ENCODE measurements at regions not wholly inside any gene's neighbourhood (a gene's known extent, or its start where the extent isn't known, plus 50 kb on each side); places are given as distances from the start of the nearest gene placed in this dataset.
A peak's percentile ranks its signal among the peaks of the same experiment; 100 is the strongest.
"Not testable (repeated sequence)": the region's sequence is repeated elsewhere in the genome, so short reads cannot be mapped to it uniquely, and the experiment has no call there.

DNA sequence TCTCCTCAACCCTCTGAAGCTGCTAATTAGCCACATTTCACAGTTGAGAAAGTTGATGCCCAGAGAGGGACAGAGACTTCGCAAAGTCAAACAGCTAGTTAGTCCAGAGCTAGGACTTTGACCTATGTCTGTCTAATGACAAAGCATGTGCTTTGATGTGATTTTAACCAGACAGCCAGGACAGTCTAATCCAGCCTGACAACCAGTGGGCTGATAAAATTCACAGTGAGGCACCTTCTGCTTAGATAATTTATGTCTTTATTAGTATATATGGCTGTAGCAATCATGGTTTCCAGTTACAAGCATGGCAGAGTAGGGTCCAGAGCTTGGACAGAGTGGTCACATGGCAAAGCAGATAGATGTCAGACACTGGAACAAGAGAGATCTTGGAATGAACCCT, 133.6 kb upstream of the C1QTNF7 start:
- no peak for DNase-seq

DNA sequence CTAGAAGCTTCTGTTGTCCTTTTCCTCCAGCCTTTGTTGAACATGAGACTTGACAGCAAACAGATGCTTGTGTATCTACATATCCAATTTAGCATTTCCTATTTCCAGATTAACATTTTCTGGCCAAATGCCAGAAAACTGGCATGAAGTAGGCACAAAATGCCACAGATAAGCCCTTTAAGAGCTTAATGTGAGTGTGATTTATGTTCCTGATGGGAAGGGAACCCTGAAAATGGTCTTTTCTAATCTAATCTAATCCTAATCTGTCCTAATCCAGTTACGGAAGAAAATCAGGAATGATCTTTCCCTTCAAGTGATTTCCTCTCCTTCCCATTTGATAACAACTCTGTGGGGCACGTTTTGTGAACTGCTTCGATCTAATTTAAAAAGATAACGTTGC, 133.0 kb upstream of the C1QTNF7 start:
- no peak for DNase-seq

DNA sequence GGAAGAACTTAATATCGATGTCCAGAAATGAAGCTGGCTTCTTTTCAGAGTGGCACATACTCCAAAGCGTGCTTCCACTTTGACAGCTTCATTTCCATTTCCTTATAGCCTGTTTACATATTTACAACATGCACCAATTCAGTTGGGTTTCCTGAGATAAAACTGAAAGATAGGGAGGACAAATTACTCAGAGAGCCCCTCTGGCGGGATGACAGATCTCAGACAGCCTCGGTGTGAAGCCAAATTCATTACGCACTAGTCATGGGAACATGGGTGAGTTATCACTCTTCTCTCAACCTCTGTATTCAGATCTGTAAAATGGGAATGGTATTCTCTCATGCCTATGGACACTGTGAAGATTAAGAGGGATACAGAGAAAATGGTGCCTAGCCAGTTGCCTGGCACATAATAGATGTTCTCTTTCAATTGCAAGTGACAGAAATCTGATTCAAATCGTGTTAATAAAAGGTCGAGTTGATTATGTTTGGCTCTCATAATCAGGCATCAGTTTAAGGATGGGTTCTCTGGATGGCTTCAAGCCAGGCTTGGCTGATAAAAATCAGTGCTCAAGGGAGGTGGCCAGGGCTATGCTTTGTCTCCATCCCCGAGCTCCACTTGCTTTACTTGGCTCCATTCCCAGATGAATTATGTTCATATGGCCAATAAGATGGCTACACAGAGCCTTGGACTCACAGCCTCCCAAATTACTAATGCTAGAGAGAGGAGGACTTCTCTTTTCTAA, 132.2 kb upstream of the C1QTNF7 start:
- DNase-seq = peak; percentile 36

DNA sequence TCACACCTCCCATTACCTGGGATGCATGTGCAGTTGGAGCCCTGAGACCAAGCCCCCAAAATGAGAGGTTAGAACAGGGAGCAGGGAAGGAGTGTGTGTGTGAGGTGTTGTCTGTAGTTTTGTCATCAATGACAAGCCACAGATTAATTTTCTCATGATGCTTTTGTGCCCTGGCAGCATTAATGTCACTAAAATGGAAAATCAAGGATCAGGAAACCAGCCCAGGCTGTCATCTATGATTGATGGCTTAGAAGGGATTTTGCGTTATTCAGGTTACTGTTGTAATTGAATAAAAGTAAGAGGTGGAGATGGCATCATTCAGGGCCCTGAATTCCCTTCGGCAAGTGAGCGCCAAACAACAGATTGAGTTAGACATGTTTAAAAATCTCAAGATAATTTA, 130.5 kb upstream of the C1QTNF7 start:
- DNase-seq = no peak

DNA sequence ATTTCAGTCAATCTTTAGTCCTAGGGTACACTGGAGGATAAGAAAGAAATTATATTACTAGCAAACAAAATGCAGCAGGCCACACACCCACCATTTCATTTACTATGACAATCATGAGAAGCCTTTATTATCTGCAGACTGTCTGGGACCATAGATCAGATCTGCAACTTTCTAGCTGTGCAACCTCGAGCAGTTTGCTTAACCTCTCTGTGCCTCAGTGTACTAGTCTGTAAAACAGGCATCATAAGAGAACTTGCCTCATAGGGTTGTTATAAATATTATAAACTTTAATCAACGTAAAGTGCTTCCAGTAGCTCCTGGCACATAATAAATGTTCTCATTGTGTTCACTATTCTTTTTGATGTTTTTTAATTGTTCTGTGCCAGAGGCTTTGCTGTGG, 128.2 kb upstream of the C1QTNF7 start:
- no peak for DNase-seq

DNA sequence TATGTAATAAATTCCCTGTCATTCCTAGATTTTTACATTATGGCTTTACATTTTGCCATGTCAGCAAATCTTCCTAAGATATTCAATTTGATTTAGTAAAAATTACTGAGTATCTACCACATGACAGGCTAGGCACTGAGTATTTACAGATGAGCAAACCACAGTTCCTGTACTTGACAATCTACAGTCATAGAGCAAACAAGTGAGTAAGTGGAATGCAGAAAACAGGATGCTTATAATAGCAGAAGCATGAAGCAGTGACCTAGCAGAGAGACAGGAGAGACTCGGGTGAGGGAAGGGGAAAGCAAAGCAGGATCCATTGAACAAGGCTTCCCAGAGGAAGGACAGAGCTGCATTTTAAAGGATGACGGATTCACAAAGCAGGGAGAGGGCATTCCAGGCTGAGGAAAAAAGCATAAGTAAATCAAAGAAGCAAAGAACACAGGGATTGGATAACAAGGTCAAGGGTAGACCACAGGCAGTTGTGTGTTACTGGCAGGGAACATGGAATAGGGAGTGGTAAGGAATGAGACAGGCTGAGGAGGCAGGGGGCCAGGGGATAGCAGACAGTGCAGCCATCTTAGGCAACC, 124.7 kb upstream of the C1QTNF7 start:
- DNase-seq = peak; percentile 93

DNA sequence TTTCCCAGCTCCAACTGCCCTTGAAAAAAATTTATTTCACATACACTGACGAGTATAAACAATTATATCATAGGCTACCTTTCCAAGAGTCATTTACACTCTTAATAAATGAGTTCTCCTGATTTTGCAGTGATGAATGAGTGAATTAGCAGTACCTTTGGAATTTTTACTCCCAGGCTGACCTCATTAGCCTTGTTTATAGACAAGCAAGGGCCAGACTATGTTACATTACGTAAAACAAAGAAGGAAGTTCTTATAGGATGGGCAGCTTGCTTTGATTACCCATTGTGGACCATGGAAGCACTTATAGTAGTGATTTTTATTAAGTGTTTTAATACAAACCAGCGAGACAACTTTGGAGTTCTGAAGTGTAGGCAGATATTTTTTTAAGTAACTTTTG, 112.9 kb upstream of the C1QTNF7 start:
- DNase-seq = peak; percentile 39

DNA sequence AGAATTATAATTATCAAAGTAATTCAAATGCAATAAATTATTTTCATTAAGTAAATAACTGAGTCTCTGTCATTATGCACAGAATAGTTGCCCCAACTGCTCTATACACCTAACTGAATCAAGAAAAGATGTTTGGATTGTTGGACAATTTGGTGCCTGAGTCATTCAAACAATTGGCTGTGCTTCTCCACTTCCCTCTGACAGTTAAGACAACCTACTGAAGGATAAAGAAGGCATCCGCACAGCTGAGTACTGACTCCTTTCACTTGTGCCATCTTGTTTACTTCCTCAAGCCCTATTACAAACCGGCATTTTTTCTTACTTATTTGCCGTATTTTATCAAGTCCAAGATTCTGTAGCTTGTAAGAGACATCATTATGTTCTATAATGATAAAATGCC, 110.6 kb upstream of the C1QTNF7 start:
- peak; percentile 31 for DNase-seq

DNA sequence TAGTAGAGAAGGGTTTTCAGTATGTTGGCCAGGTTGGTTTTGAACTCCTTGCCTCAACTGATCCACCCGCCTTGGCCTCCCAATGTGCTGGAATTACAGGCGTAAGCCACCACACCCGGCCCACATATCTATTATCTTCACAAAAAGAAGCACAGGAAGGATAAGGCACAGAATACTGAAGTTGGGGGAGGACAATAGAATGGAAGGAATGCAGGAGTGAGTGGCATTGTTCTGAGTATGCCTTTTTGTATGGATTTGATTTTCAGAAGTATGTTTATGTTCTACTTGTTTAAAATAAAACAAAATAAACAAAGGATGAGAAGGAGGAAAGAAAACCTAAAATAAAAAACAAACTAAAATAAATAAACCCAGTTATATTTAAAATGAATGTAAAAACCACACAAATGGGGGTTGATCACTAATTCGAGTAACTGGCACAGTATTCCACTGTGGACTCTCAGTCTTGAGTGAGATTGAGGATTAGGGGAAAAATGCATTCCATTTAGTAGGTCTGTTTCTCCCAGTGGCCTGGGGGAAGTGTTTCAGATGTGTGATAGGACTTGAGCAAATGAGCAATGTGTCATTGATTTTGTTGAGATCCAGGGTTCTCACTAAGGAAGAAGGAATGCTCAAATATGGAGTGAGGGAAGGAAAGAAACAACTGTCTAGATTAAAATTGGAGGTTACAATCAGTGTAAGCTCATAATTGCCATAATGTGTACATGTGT, 109.0 kb upstream of the C1QTNF7 start:
- peak; percentile 77 for DNase-seq

DNA sequence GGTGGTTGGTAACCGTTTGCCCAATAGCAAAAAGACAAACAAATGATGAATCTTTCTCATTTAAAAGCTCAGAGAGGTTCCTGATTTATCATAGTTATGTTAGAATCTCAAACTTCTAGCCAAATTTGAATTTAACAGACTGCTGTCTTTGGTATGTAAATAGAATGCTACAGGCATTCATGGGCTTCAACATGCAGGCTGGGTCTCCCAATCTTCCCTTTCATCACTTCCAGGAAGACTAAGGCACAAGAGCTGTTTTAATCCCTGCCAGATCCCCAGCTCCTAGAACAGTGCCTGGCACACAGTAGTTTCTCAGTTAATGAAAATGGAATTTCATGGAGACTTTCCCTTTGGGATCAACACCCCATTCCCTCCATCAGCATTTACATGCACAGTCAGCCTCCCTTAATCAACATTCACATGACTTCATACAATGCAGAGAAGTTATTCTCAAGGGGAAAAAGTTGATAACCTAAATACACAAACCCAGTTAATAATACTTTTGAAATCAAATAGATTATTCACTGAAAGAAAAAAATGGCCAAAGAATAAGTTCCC, 107.6 kb upstream of the C1QTNF7 start:
- DNase-seq = peak; percentile 61

DNA sequence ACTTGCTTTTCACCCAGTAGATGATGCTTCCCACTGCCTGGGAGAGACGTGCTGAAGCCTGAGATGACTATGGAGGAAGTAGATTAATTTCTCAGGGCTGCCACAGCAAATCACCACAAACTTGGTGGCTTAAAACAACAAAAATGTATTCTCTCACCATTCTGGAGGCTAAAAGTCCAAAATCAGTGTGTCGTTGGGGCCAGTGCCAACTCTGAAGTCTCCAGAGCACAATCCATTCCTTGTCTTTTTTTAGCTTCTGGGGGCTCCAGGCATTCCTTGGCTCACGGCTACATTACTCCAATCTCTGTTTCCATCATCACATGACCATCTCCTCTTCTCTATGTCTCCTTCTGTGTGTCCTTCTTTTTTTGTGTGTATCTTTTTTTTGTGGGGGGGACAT, 105.8 kb upstream of the C1QTNF7 start:
- DNase-seq = peak; percentile 66

DNA sequence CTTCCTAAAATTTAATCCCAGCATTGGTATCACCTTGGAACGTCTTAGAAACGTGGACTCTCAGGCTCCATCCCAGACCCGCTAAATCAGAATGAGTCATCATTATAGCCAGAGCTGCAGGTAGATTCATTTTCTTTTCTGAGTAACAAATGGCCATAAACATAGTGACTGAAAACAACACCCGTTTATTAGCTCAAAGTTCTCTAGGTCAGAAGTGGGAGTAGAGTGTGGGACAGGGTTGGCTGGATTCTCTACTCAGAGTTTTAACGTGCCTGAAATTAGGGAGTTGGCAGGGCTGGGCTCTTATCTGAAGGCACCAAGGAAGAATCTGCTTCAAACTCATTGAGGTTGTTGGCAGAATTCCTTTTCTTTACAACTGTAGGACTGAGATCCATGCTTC, 101.8 kb upstream of the C1QTNF7 start:
- DNase-seq = no peak

DNA sequence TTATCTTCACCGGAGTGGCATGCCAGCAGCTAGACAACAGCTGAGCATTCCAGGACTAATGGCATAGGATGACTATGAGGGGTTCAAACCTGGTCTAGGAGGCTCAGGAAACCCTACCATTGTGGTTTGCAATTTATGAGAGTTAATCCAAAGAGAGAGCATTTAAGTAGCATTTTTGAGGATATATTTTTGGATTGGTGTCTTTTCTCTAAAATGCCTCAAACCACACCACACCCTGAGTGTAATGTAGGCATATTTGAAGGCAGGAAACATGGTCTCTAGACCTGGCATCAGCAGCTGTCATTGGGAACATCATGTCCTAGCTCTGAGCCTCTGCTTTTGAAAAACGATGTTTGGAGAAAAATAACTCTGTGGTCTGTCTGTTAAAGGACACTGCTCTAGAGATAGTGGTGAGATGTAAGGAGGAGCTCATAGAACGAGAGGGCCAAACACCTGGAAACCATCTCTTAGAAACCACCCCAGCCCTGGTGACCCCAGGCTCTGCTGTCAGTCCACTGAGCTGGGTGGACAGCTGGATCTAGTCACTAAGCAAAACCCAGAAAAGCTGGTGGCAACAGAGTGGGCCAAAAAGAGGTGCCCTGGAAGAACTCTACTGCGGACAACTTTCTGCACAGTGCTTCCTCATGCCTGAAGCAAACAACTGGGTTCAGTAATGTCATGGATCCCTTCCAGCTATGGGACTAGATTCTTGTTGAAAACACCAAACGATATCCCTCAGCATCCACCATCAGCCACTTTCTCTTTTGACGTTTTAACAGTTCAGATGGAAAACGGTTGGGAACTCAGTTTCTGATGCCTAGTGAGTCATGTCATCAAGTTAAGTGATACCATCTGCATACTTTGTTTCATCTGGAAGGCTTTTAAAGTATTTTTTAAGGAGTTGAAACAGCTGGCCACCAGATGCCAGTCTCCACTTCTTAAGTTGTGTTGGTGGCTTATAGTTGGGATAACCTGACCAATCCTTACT, 100.2 kb upstream of the C1QTNF7 start:
- DNase-seq = peak; percentile 88

DNA sequence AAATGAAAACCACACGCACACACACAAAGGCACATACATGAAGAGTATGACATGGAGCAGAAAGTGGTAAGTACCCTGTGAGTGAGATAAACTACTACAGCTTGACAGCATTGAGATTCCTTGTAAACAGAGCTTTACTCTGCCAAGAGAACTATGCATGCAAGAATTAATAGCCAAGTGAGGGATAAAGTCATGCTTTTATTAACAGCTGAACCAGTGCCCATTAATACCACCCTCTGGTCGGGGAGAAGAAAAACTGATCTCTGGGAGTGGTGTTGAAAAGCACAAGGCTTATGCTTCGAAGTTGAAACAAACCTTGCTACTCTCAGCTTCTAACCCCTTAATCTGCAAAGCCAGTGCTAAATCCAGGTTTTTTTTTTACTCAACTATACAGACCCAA, 95.9 kb upstream of the C1QTNF7 start:
- DNase-seq = no peak

DNA sequence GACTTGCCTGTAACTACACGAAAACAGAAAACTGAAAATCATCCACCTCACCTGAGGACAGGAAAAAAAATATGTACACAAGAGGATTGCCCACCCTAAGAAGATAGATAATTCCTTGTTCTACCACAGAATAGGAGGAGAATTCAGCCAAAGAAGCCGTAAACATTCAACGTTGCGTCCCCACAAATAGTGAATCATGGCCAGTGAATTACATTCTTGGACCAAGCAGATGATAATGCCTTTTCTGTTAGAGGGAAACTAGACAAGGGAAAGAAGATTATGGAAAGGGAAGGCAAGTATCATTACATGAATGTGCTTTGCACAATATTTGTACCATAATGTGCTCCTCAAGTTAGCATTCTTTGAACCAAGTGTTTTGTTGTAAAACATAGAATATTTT, 95.5 kb upstream of the C1QTNF7 start:
- no peak for DNase-seq

DNA sequence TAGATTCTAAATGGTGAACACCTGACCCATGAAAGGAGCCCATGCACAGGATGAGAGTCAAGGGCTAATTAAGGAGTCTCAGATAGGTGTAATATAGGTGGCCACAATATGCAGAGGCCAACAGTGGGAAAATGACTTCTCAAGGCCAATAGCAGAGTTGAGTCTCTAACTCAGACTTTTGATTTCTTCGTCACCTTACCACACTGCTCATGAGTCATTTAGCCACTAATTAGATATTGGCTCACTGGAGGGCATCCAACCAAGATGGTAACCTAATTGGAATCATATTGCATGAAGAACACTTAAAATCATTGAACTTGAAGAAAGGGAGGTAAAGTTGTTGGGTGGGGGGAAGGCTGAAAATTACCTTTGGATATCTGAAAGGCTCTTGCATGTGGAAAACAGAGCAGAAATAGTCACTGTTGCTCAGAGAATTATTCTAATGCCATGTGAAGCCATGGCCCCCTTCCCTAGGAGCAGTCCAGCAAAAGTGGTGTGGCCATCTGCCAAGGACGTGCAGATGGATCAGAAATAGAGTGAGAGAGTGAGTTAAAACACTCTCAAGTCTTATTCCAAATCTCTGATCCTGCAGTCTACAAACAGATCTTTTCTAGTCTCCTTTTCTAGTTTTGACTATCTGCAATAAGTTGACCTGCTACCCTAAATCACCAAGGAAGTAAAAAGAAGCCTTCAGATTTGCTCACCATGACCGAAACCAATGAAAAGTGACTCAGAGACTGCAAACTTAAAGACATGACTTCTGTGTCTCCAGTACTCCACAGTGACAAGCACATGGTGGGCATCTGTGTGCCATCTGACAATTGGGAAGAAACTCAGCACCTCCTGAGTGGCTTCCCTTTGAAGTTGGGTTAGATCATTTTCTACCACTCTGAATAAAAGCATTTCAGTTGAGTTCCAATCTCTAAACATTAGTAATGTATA, 93.9 kb upstream of the C1QTNF7 start:
- DNase-seq = peak; percentile 87

DNA sequence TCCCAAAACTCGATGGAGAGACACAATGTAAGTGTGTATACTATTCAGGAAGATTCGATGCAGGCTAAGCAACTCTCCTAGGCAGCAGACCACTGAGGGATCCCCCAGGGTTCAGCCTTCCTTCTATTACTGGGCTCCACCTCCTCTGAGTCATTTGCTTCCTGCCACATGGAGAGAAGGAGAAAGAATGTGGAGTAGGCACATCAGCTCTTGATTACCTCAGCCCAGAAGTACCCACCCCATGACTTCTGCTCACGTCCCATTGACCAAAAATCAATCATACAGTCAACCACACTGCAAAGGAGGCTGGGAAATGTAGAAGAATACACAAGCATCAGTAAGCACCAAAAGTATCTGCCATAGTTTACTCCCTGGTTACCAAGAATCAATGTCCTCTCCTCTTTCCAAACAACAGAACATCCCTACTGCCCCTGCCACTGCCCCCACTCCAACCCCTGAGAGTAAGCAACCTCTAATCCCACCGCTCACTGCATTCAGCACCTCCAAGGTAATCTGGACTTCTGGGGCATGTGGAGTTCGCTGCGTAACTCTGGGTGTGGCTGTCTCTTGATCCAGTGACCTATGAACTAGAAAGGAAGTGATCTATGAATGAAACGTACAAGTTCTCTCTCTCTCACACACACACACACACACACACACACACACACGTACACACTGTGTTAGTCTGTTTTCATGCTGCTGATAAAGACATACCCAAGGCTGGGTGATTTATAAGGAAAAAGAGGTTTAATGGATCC, 91.2 kb upstream of the C1QTNF7 start:
- DNase-seq = peak; percentile 93

DNA sequence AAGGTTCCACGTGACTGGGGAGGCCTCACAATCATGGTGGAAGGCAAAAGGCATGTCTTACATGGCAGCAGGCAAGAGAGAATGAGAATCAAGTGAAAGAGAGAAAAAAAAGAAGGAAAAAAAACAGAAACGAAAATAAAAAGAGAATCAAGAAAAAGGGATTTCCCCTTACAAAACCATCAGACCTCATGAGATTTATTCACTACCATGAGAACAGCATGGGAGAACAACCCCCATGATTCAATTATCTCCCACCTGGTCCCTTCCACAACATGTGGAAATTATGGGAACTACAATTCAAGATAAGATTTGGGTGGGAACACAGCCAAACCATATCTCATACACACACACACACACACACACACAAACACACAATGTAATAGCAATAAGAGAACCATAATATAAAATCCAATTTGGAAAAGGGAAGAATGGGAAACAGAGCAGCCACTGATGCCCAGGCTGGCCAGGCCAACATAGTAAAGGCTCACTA, 90.6 kb upstream of the C1QTNF7 start:
- DNase-seq = not testable (repeated sequence)

DNA sequence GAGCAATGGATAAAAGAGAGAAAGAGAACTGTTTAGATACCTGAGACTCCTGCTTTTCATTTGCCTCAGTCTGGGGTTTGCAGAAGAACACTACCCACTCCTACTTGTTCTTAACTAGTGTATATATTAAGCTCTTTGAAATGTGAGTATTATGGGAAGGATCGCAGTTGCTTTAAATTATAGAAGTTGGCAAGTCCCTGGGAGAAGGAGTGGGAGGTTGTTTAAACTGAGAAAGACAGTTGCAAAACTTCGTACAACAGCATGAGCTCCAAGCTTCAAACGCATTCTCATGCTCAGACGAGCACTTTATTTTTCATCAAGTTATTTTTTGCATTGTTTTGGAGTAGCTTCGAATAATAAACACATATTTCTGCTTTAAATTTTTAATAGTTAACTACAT, 88.1 kb upstream of the C1QTNF7 start:
- DNase-seq = no peak

DNA sequence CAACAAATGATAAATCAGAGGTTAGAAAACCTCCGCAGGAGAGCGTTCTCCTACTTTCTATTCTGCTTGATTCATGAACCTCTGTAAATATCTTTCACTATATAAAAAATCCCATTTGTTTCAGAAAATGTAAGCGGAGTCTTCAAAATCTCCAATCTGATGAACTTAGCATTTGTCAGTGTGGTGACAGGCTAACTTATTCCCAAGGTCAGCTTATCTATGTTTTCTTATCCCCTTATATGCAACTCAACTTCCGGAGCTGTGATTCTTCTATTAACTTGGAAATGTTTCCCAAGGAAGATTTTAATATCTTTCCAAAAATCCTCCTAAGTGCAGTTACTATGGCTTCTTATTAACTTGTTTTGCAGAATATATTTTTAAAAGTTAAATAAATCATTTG, 87.5 kb upstream of the C1QTNF7 start:
- DNase-seq = no peak
